Suprapubic skin (tissue), 4 donors: ENCODE measurements at regions not wholly inside any gene's neighbourhood (a gene's known extent, or its start where the extent isn't known, plus 50 kb on each side); places are given as distances from the start of the nearest gene placed in this dataset.
A peak's percentile ranks its signal among the peaks of the same experiment; 100 is the strongest.
"Not testable (repeated sequence)": the region's sequence is repeated elsewhere in the genome, so short reads cannot be mapped to it uniquely, and the experiment has no call there.

Source experiments
- DNase-seq, 2 donors: peaks; one replicate each; pipeline ENCODE4 v3.0.0-alpha.2; 2019; ENCODE audit warnings: low spot score in 2 of 2
- H3K27ac ChIP-seq: fragments of 200-600 bp; sonication (generic); one replicate; pipeline ENCODE4 v1.5.1; 2019
- H3K27me3 ChIP-seq: fragments of 200-600 bp; sonication (generic); one replicate; pipeline ENCODE4 v1.5.1; 2019
- H3K36me3 ChIP-seq: fragments of 200-600 bp; sonication (generic); one replicate; pipeline ENCODE4 v1.5.1; 2019
- H3K4me1 ChIP-seq: fragments of 200-600 bp; sonication (generic); one replicate; pipeline ENCODE4 v1.5.1; 2019
- H3K4me3 ChIP-seq: fragments of 200-600 bp; sonication (generic); one replicate; pipeline ENCODE4 v1.5.1; 2019; ENCODE audit warnings: mild to moderate bottlenecking
- H3K9me3 ChIP-seq: fragments of 200-600 bp; sonication (generic); one replicate; pipeline ENCODE4 v1.5.1; 2019
- WGBS: methylation state at CpG from one replicate; pipeline ENCODE4 v1.1.5; 2018; 5-methylcytosine and 5-hydroxymethylcytosine counted together

GRCh38 chr2:87582152-87582551 lies 165.7 kb upstream of the PLGLB2 start:
- not testable (repeated sequence) for H3K36me3 ChIP-seq, H3K27ac ChIP-seq, DNase-seq, H3K27me3 ChIP-seq, H3K9me3 ChIP-seq, H3K4me1 ChIP-seq, H3K4me3 ChIP-seq
- no CpG with 5 or more reads among the region's 4 CpGs for WGBS

DNA sequence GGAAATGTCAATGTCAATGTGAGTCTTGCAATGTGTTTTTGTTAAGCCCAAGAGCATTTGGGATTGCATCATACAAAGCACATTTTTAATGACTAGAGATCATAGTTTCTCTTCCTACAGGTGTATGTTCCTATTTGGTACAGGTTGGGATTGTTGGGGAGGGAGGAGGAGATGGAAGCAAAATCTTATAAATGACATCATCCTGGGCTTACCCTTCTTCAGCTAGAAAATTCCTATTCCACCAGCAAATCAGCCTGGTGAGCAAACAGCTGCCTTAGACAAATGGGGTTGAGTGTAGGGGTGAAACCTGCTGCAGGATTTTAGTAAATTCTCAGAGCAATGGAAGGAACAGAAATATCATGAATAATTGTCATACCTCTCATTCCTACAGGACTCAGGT lies 165.3 kb upstream of the PLGLB2 start:
- H3K9me3 ChIP-seq, H3K27ac ChIP-seq, H3K27me3 ChIP-seq: not testable (repeated sequence)

GRCh38 chr2:87583370-87583769 lies 164.5 kb upstream of the PLGLB2 start:
- not testable (repeated sequence) for H3K4me3 ChIP-seq, H3K9me3 ChIP-seq, H3K27ac ChIP-seq, H3K4me1 ChIP-seq, H3K36me3 ChIP-seq, DNase-seq, H3K27me3 ChIP-seq
- WGBS: no CpG with 5 or more reads among the region's 2 CpGs

More for the DNA sequence above, 165.3 kb upstream of the PLGLB2 start:
- not testable (repeated sequence) for H3K36me3 ChIP-seq, DNase-seq, H3K4me3 ChIP-seq, H3K4me1 ChIP-seq

DNA sequence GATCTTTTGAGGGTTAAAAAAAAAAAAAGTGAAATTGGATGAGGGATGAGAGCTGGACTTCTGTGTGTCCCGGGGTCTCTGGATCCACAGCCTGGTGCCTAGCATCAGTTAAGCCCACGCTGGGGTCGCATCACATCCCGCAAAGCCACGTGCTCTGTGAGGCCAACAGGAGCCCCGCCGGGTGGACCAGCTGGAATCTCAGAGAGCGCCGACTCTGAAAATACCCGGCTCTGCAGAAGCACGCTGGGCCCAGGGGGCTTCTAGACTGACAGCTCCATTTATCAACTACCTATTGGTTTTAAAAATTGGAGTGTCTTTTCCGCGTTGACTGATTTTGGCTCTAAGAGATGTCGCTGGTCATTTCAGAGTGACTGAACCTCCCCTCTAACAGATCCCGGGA lies 164.1 kb upstream of the PLGLB2 start:
- H3K27ac ChIP-seq, DNase-seq, H3K36me3 ChIP-seq, H3K4me1 ChIP-seq, H3K9me3 ChIP-seq, H3K27me3 ChIP-seq: not testable (repeated sequence)
- WGBS: 68% methylated on average over 5 of the region's 15 CpGs
- H3K4me3 ChIP-seq: peak overlapping the region; percentile 40

DNA sequence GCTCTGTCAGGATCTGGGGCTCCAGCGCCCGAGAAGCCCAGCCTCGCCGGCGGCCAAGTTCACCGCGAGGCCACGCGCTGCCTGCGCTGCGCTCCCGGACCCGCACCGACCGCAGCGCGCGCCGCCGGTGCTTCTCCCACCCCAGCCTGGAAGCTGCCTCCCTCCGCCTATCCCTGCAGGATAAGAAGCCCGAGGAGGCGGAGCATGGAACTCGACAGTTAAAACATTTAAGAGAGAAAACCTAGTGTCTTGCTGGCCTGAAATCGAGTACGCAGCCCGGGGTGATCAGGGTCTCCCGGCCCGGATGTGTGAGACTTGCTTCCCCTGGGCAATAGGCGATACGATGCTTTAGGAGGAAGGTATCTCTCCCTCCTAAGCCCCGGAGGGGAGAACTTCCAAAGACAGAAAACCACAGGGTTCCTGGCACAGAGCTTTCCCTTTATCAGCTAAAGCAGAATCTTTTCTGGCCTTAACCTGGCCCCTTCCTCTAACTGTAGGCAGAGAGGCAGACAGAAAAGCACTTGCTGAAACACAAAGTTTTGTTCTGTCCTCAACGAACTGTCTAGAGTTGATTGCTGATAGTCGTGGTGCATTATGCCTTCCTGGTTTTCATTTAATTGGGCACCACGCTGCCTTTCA lies 163.5 kb upstream of the PLGLB2 start:
- H3K9me3 ChIP-seq, H3K27me3 ChIP-seq, H3K4me1 ChIP-seq, DNase-seq, H3K27ac ChIP-seq, H3K36me3 ChIP-seq: not testable (repeated sequence)
- 3% methylated on average over 27 of the region's 35 CpGs for WGBS
- peak overlapping the region; percentile 40 for H3K4me3 ChIP-seq

GRCh38 chr2:87587934-87588333 lies 160.0 kb upstream of the PLGLB2 start:
- WGBS: no CpG with 5 or more reads among the region's 1 CpG
- H3K27me3 ChIP-seq, H3K9me3 ChIP-seq: not testable (repeated sequence)

DNA sequence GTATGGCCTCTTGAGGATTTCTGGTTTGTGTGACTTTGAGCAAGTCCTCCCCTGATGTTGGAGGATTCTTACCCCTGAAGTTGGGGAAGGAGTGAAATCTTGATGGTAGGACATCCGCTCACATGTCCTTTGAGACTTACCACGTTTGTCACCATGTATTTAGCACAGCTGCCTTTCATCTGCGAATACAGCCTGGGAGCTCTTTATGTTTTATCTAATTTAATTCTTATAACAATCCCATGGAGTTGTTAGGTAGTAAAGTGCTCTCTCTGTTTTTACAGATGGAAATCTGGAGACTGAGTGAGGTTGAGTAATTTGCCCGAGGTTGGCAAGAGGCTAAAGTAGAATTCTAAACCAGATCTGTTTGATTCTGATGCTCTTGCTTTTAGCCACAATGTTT lies 154.9 kb upstream of the PLGLB2 start:
- 95% methylated on average over 4 of the region's 4 CpGs for WGBS
- H3K4me3 ChIP-seq, H3K27ac ChIP-seq, DNase-seq, H3K9me3 ChIP-seq, H3K4me1 ChIP-seq, H3K27me3 ChIP-seq, H3K36me3 ChIP-seq: not testable (repeated sequence)

More at GRCh38 chr2:87587934-87588333, 160.0 kb upstream of the PLGLB2 start:
- H3K36me3 ChIP-seq, H3K4me1 ChIP-seq, DNase-seq, H3K27ac ChIP-seq, H3K4me3 ChIP-seq: not testable (repeated sequence)

DNA sequence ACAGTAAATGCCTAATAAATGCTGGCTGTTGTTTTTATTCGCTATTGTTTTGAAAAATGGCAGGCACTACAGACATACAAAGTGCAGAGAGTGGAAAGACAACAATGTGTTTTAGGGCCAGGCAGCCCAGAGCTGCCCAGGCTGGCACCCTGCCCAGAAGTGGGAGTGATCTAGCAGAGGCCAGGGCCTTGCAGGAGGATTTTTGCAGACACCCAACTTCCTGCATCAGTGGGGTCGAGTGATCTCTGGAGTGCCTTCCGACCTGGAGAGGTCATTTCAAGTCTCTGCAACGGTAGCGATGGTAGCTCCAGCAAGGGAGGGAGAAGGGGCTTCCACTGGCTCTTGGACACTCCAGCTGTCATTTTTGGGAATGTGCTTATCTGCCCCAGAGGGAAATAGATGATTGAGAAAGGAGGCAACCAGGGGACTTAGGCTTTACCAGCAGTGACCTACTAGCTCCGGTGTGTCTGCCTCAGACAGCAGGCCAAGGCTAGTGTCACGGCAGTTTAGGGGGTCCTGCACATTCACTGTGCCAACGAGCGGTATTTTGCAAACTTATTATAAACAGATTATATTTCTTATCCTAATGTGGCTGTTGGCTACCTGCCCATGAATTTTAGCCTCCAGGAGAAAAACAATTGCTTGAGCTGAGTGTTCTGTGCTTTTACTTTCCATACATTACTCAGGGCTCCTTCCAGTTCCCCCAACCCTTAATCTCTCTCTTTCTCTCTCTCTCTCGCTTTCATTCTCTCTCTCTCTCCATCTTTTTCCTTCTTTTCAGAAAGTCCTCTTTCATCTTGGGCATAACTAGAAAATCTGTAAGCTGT lies 153.9 kb upstream of the PLGLB2 start:
- not testable (repeated sequence) for H3K4me3 ChIP-seq, DNase-seq, H3K4me1 ChIP-seq, H3K27ac ChIP-seq, H3K9me3 ChIP-seq, H3K27me3 ChIP-seq, H3K36me3 ChIP-seq
- 33% methylated on average over 3 of the region's 10 CpGs for WGBS

GRCh38 chr2:87594611-87594992 lies 153.3 kb upstream of the PLGLB2 start:
- not testable (repeated sequence) for H3K4me1 ChIP-seq, H3K27me3 ChIP-seq, H3K36me3 ChIP-seq, H3K4me3 ChIP-seq, H3K9me3 ChIP-seq, DNase-seq, H3K27ac ChIP-seq
- no CpG with 5 or more reads among the region's 7 CpGs for WGBS

DNA sequence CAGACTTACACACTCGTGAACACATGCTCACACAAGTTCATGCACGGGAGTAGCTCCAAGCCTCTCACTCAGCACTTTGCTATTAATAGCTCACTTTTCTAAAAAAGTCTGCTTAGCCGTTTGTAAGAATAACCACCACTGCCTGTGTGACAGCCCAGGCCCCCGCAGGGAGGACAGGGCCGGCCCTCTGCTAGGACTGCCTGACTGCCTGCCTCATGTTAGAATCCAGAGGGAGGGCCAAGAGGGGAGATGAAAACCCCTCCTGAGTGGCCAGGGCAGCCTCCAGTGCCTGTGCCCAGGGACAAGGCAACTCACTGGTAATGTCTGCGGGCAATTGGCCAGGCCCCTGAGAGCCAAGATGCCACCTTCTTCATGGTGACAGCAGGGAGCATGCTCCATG lies 152.9 kb upstream of the PLGLB2 start:
- 60% methylated on average over 2 of the region's 6 CpGs for WGBS
- not testable (repeated sequence) for H3K9me3 ChIP-seq, DNase-seq, H3K36me3 ChIP-seq, H3K4me3 ChIP-seq, H3K27ac ChIP-seq, H3K4me1 ChIP-seq, H3K27me3 ChIP-seq

DNA sequence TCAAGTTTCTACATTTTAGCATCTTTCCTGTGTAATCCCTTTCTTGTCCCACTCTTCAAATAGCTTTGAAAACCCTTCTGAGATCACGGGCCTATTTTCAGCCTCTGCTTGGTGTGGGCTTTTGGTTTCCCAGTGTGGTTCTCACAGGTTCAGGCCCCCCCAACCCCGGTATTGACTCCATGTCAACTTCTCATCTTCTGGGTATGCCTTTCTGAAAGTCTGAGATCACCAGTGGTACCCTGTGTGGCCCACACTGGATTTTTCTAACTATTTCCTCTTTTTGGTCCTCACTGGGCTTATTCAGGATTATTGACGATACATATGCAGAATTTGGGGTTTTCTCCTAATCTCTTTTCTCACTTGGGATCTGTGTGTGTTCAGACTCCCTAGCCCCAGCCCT lies 146.9 kb upstream of the PLGLB2 start:
- WGBS: 83% methylated on average over 1 of the region's 3 CpGs
- H3K4me1 ChIP-seq, H3K27ac ChIP-seq, H3K36me3 ChIP-seq, H3K4me3 ChIP-seq, H3K27me3 ChIP-seq, DNase-seq, H3K9me3 ChIP-seq: not testable (repeated sequence)

- not testable (repeated sequence) for H3K36me3 ChIP-seq, DNase-seq, H3K4me3 ChIP-seq, H3K9me3 ChIP-seq, H3K4me1 ChIP-seq, H3K27me3 ChIP-seq, H3K27ac ChIP-seq
- WGBS: no CpG with 5 or more reads among the region's 7 CpGs
Observed at GRCh38 chr2:87602118-87602517, 145.8 kb upstream of the PLGLB2 start.

DNA sequence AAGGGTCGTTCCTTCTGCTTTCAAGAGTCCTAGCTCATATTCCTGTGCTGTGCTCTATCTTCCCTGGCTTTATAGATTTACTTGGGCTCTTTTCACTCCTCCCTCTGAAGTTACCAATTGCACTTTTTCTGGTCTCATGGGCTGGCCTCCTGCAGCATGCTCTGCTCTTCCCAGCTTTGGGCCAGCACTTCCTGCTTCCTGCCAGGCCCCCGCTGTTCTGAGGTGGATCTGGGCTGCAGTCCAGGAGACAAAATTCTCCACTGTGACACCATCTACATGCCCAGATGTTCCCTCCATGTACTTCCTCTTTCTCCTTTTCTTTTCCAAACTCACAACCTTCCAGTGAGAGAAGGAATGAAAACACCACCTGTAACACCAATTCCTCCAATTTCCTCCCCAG lies 145.2 kb upstream of the PLGLB2 start:
- not testable (repeated sequence) for H3K9me3 ChIP-seq, H3K4me3 ChIP-seq, H3K27me3 ChIP-seq, H3K27ac ChIP-seq, H3K36me3 ChIP-seq, DNase-seq, H3K4me1 ChIP-seq
- WGBS: no CpG with 5 or more reads among the region's 2 CpGs

DNA sequence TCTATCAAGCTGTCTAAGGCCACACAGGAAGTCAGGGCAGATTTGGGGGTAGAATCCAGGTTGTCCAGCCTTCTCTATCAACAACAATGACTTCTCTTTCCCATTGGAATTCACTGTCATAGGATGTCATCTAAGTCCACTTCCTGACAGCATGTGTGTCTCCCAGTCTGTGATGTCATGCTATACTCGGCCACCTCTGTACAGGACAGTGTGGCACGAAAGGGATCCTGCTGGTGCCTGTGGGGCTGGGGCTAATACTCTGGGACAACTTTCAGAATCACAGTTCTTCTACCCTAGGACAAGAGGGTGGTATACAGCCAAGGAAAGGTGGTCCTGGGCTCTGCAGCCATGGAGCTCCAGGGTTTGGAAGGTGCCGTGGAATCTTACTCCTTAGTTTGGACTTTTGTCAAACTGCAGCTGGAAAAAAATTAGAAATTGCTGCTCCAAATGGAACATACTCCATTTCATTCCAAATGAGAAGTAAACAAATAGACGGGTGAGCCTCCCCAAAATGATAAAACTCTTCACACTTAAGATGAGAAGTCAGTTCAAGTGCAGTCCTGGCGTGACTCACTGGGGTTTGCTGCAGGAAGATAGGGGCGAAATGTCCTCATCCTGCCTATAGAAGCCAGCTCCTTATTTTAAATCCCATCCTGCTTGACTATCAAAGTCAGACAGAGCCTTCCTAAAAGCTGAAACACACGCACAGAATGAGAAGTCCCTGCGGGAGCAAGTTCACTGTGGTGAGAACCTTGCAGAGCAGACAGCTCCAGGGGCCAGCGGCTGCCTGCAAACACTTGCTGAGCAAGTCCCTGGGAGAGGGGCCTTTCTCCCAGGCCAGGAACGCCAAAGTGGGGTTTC lies 144.2 kb upstream of the PLGLB2 start:
- not testable (repeated sequence) for H3K9me3 ChIP-seq, DNase-seq, H3K36me3 ChIP-seq, H3K4me1 ChIP-seq, H3K27me3 ChIP-seq, H3K4me3 ChIP-seq, H3K27ac ChIP-seq
- WGBS: no CpG with 5 or more reads among the region's 10 CpGs
